BE2C (cell line): ENCODE measurements at regions not wholly inside any gene's neighbourhood (a gene's known extent, or its start where the extent isn't known, plus 50 kb on each side); places are given as distances from the start of the nearest gene placed in this dataset.
"Not testable (repeated sequence)": the region's sequence is repeated elsewhere in the genome, so short reads cannot be mapped to it uniquely, and the experiment has no call there.

Experiments used
- DNase-seq: peaks from one replicate; pipeline ENCODE4 v3.0.0-alpha.2; 2020
- H3K27me3 ChIP-seq: fragments of 250-450 bp; sonication (Bioruptor Pico); 2 replicates; pipeline ENCODE4 v1.5.1; 2020; ENCODE audit warnings: mild to moderate bottlenecking
- H3K36me3 ChIP-seq: fragments of 250-450 bp; sonication (Bioruptor Pico); 2 replicates; pipeline ENCODE4 v1.5.1; 2020; ENCODE audit warnings: mild to moderate bottlenecking
- H3K4me1 ChIP-seq: fragments of 250-450 bp; sonication (Bioruptor Pico); 2 replicates; pipeline ENCODE4 v1.5.1; 2020
- H3K4me3 ChIP-seq: 2 replicates; pipeline ENCODE4 v1.5.1; 2011; ENCODE audit warnings: low read depth, low read length
- H3K9me3 ChIP-seq: fragments of 250-450 bp; sonication (Bioruptor Pico); 2 replicates; pipeline ENCODE4 v1.5.1; 2020
- CTCF ChIP-seq: IDR thresholded peaks from 2 replicates; pipeline ENCODE4 v1.5.1; 2012; ENCODE audit warnings: mild to moderate bottlenecking, low read depth, low read length

GRCh38 chr4:78707268-78707667 lies 68.9 kb upstream of the BMP2K start:
- DNase-seq, result no peak
- H3K4me1 ChIP-seq, result no peaks in the 10 kb centered on the region
- no peaks in the 10 kb centered on the region for H3K27me3 ChIP-seq
- H3K4me3 ChIP-seq, result no peak overlapping the region
- H3K9me3 ChIP-seq, result no peaks in the 10 kb centered on the region
- H3K36me3 ChIP-seq, result no peaks in the 10 kb centered on the region
- TF ChIP-seq CTCF, result no peak

GRCh38 chr4:78707793-78708192 lies 68.4 kb upstream of the BMP2K start:
- Histone ChIP-seq H3K4me1 (no peaks in the 10 kb centered on the region), H3K36me3 (no peaks in the 10 kb centered on the region), H3K27me3 (no peaks in the 10 kb centered on the region), H3K4me3 (no peak overlapping the region), H3K9me3 (no peaks in the 10 kb centered on the region)
- no peak for DNase-seq
- TF ChIP-seq CTCF, result no peak

- Histone ChIP-seq H3K4me3 (no peak overlapping the region), H3K27me3 (no peaks in the 10 kb centered on the region), H3K9me3 (no peaks in the 10 kb centered on the region), H3K36me3 (no peaks in the 10 kb centered on the region), H3K4me1 (no peaks in the 10 kb centered on the region)
- no peak for TF ChIP-seq CTCF
- no peak for DNase-seq
Observed at GRCh38 chr4:78710536-78710935, 65.6 kb upstream of the BMP2K start.

GRCh38 chr4:78711676-78712075 lies 64.5 kb upstream of the BMP2K start:
- Histone ChIP-seq H3K9me3 (no peaks in the 10 kb centered on the region), H3K36me3 (no peaks in the 10 kb centered on the region), H3K4me3 (no peak overlapping the region), H3K4me1 (no peaks in the 10 kb centered on the region), H3K27me3 (no peaks in the 10 kb centered on the region)
- TF ChIP-seq CTCF, result no peak
- DNase-seq, result no peak

- not testable (repeated sequence) for DNase-seq, H3K4me1 ChIP-seq, H3K4me3 ChIP-seq
Observed at GRCh38 chr4:78714598-78714997, 61.6 kb upstream of the BMP2K start.

GRCh38 chr4:78715372-78715771 lies 60.8 kb upstream of the BMP2K start:
- not testable (repeated sequence) for H3K36me3 ChIP-seq, DNase-seq, H3K4me3 ChIP-seq, H3K27me3 ChIP-seq, H3K4me1 ChIP-seq, H3K9me3 ChIP-seq

More at GRCh38 chr4:78714598-78714997, 61.6 kb upstream of the BMP2K start:
- H3K27me3 ChIP-seq, H3K9me3 ChIP-seq, H3K36me3 ChIP-seq: not testable (repeated sequence)

GRCh38 chr4:78717712-78718111 lies 58.4 kb upstream of the BMP2K start:
- DNase-seq, H3K9me3 ChIP-seq, H3K4me1 ChIP-seq: not testable (repeated sequence)

GRCh38 chr4:78720204-78720603 lies 55.9 kb upstream of the BMP2K start:
- TF ChIP-seq CTCF, result no peak
- Histone ChIP-seq H3K9me3 (no peaks in the 10 kb centered on the region), H3K4me3 (no peak overlapping the region), H3K27me3 (no peaks in the 10 kb centered on the region), H3K36me3 (no peaks in the 10 kb centered on the region), H3K4me1 (no peaks in the 10 kb centered on the region)
- no peak for DNase-seq

More at GRCh38 chr4:78717712-78718111, 58.4 kb upstream of the BMP2K start:
- not testable (repeated sequence) for H3K4me3 ChIP-seq, H3K27me3 ChIP-seq, H3K36me3 ChIP-seq
